GM21423 (cell line): ENCODE measurements at regions not wholly inside any gene's neighbourhood (a gene's known extent, or its start where the extent isn't known, plus 50 kb on each side); places are given as distances from the start of the nearest gene placed in this dataset.
"Not testable (repeated sequence)": the region's sequence is repeated elsewhere in the genome, so short reads cannot be mapped to it uniquely, and the experiment has no call there.

Experiments used
- ATAC-seq: cut with Tn5 transposase; IDR thresholded peaks from one replicate; pipeline ENCODE4 v1.9.1; 2021; ENCODE audit warnings: mild to moderate bottlenecking, moderate library complexity; ENCODE audit not compliant: unreplicated experiment

- no peak for ATAC-seq
Measured at GRCh38 chr10:9901971-9902370, 1115.7 kb upstream of the CELF2 start.

- no peak for ATAC-seq
Measured at GRCh38 chr10:9910446-9910845, 1107.2 kb upstream of the CELF2 start.

- ATAC-seq, result no peak
Measured at GRCh38 chr10:9911488-9911887, 1106.2 kb upstream of the CELF2 start.

GRCh38 chr10:9913876-9914514, 1103.7 kb upstream of the CELF2 start:
- no peak for ATAC-seq

- no peak for ATAC-seq
Measured at GRCh38 chr10:9921544-9921943, 1096.1 kb upstream of the CELF2 start.

- no peak for ATAC-seq
Measured at GRCh38 chr10:9922126-9922870, 1095.4 kb upstream of the CELF2 start.

- no peak for ATAC-seq
Measured at GRCh38 chr10:9926003-9926402, 1091.7 kb upstream of the CELF2 start.

- no peak for ATAC-seq
Measured at GRCh38 chr10:9926881-9927280, 1090.8 kb upstream of the CELF2 start.

- ATAC-seq, result no peak
Measured at GRCh38 chr10:9939716-9940115, 1078.0 kb upstream of the CELF2 start.

- no peak for ATAC-seq
Measured at GRCh38 chr10:9944690-9945089, 1073.0 kb upstream of the CELF2 start.

GRCh38 chr10:9950070-9950469, 1067.6 kb upstream of the CELF2 start:
- ATAC-seq, result no peak

GRCh38 chr10:9951481-9952257, 1066.0 kb upstream of the CELF2 start:
- no peak for ATAC-seq

- ATAC-seq, result no peak
Measured at GRCh38 chr10:9957351-9957750, 1060.3 kb upstream of the CELF2 start.

GRCh38 chr10:9957876-9958275, 1059.8 kb upstream of the CELF2 start:
- not testable (repeated sequence) for ATAC-seq

GRCh38 chr10:9965341-9965740, 1052.3 kb upstream of the CELF2 start:
- ATAC-seq, result no peak

GRCh38 chr10:9986786-9987185, 1030.9 kb upstream of the CELF2 start:
- no peak for ATAC-seq

GRCh38 chr10:9987197-9987596, 1030.5 kb upstream of the CELF2 start:
- ATAC-seq, result no peak

- ATAC-seq, result no peak
Measured at GRCh38 chr10:9992661-9993060, 1025.0 kb upstream of the CELF2 start.

- ATAC-seq, result no peak
Measured at GRCh38 chr10:9994131-9994530, 1023.5 kb upstream of the CELF2 start.

- no peak for ATAC-seq
Measured at GRCh38 chr10:9999627-10000026, 1018.0 kb upstream of the CELF2 start.

- no peak for ATAC-seq
Measured at GRCh38 chr10:10007957-10008356, 1009.7 kb upstream of the CELF2 start.

GRCh38 chr10:10010397-10010796, 1007.3 kb upstream of the CELF2 start:
- ATAC-seq, result no peak
